AG20443 (cell line): ENCODE measurements at regions not wholly inside any gene's neighbourhood (a gene's known extent, or its start where the extent isn't known, plus 50 kb on each side); places are given as distances from the start of the nearest gene placed in this dataset.
"Not testable (repeated sequence)": the region's sequence is repeated elsewhere in the genome, so short reads cannot be mapped to it uniquely, and the experiment has no call there.

Experiments used
- DNase-seq: peaks from one replicate; pipeline ENCODE4 v3.0.0; 2012; ENCODE audit warnings: low spot score, mixed read lengths

- DNase-seq: not testable (repeated sequence)
Observed at GRCh38 chr7:113593455-113593854, 325.4 kb downstream of the PPP1R3A start.

GRCh38 chr7:113592924-113593323 lies 325.9 kb downstream of the PPP1R3A start:
- not testable (repeated sequence) for DNase-seq

GRCh38 chr7:113582471-113582870 lies 336.3 kb downstream of the PPP1R3A start:
- DNase-seq: no peak

GRCh38 chr7:113563257-113563656 lies 355.6 kb downstream of the PPP1R3A start:
- DNase-seq: not testable (repeated sequence)

- no peak for DNase-seq
Observed at GRCh38 chr7:113562801-113563200, 356.0 kb downstream of the PPP1R3A start.

GRCh38 chr7:113562242-113562641 lies 356.6 kb downstream of the PPP1R3A start:
- DNase-seq: no peak

GRCh38 chr7:113561446-113561845 lies 357.4 kb downstream of the PPP1R3A start:
- no peak for DNase-seq

GRCh38 chr7:113550966-113551365 lies 367.8 kb downstream of the PPP1R3A start:
- no peak for DNase-seq

- DNase-seq: no peak
Observed at GRCh38 chr7:113548561-113548960, 370.2 kb downstream of the PPP1R3A start.

GRCh38 chr7:113548137-113548536 lies 370.7 kb downstream of the PPP1R3A start:
- no peak for DNase-seq

GRCh38 chr7:113521468-113521867 lies 397.3 kb downstream of the PPP1R3A start:
- DNase-seq: no peak

GRCh38 chr7:113519472-113519871 lies 399.3 kb downstream of the PPP1R3A start:
- DNase-seq: no peak

GRCh38 chr7:113504691-113505090 lies 386.3 kb upstream of the SMIM30 start:
- no peak for DNase-seq

- no peak for DNase-seq
Observed at GRCh38 chr7:113504142-113504541, 385.8 kb upstream of the SMIM30 start.

GRCh38 chr7:113496586-113496985 lies 378.2 kb upstream of the SMIM30 start:
- not testable (repeated sequence) for DNase-seq

- DNase-seq: not testable (repeated sequence)
Observed at GRCh38 chr7:113494797-113495566, 376.6 kb upstream of the SMIM30 start.

- no peak for DNase-seq
Observed at GRCh38 chr7:113491305-113491704, 373.0 kb upstream of the SMIM30 start.

GRCh38 chr7:113487925-113488731 lies 369.8 kb upstream of the SMIM30 start:
- DNase-seq: no peak

GRCh38 chr7:113486548-113486947 lies 368.2 kb upstream of the SMIM30 start:
- DNase-seq: no peak

GRCh38 chr7:113483657-113484056 lies 365.3 kb upstream of the SMIM30 start:
- DNase-seq: no peak

- no peak for DNase-seq
Observed at GRCh38 chr7:113480537-113480936, 362.2 kb upstream of the SMIM30 start.

- no peak for DNase-seq
Observed at GRCh38 chr7:113464096-113464855, 345.9 kb upstream of the SMIM30 start.
